Pancreas (tissue), 10 donors: ENCODE measurements at regions not wholly inside any gene's neighbourhood (a gene's known extent, or its start where the extent isn't known, plus 50 kb on each side); places are given as distances from the start of the nearest gene placed in this dataset.

Experiments used
- ATAC-seq, 4 donors: fragments of 200-7000 bp; cut with Tn5 transposase; one replicate each; pipeline versions ENCODE4 v1.8.0 to v1.9.1; 2020; ENCODE audit warnings: mild to moderate bottlenecking in 4 of 4, moderate library complexity in 4 of 4
- DNase-seq, 6 donors: peaks; one replicate each; pipeline ENCODE4 v3.0.0-alpha.2; 2020
- FAIRE-seq: peaks from 2 replicates; lab custom pipeline; 2012; peaks lifted over from hg19 to GRCh38; lab: Jason Lieb, UNC
- H3K27ac ChIP-seq, 4 donors: fragments of 200-600 bp; sonication (generic); 1 replicate in 3 of 4; 2 replicates in 1 of 4; pipeline versions ENCODE4 v1.5.0 to v1.8.0; 2020
- H3K27me3 ChIP-seq, 4 donors: fragments of 200-600 bp; one replicate each; pipeline ENCODE4 v1.8.0; 2021
- H3K36me3 ChIP-seq, 3 donors: fragments of 200-600 bp; sonication (generic) in 1 of 3; one replicate each; pipeline versions ENCODE4 v1.5.0 to v1.8.0; 2020 to 2021
- H3K4me1 ChIP-seq, 3 donors: fragments of 200-600 bp; one replicate each; pipeline ENCODE4 v1.8.0; 2021
- H3K4me3 ChIP-seq, 4 donors: fragments of 200-600 bp; sonication (generic) in 2 of 4; one replicate each; pipeline versions ENCODE4 v1.5.0 to v1.8.0; 2020 to 2021
- H3K9me3 ChIP-seq, 4 donors: fragments of 200-600 bp; one replicate each; pipeline ENCODE4 v1.8.0; 2021
- WGBS, 2 donors: extraction: QIAGEN DNeasy Blood & Tissue Kit; methylation state at CpG; one replicate each; pipeline ENCODE4 v1.1.7; 2013; 5-methylcytosine and 5-hydroxymethylcytosine counted together
- intact Hi-C, 3 donors: fragments of 100-400 bp; cut with DNase I; formaldehyde crosslinking; loops; one replicate each; pipeline versions ENCODE4 v1.11.1 to v1.14.2; 2022
- TF ChIP-seq, protein P1 (sequence below), 4 donors: fragments of 200-600 bp; sonication (generic) in 3 of 4; IDR thresholded peaks; one replicate each; pipeline versions ENCODE4 v1.5.0 to v1.8.0; 2021; ENCODE audit warnings: antibody characterized with exemption in 4 of 4
- donor health status: healthy with polysubstance abuse.
- donor health status: DM: no; HTN: no; CAD: no; lungs with moderate emphysema.
- donor health status: DM: no; HTN: no; CAD: no.
- donor health status: control.
- donor health status: control.
- donor health status: Bipolar disorder and iron deficiency.
- donor health status: DM: yes; HTN: yes; CAD: no.
- donor health status: DM: no; HTN: no; CAD: no.
- donor health status: DM: no; HTN: no; CAD: no.
- donor health status: DM: yes; HTN: yes; CAD: no.

DNA sequence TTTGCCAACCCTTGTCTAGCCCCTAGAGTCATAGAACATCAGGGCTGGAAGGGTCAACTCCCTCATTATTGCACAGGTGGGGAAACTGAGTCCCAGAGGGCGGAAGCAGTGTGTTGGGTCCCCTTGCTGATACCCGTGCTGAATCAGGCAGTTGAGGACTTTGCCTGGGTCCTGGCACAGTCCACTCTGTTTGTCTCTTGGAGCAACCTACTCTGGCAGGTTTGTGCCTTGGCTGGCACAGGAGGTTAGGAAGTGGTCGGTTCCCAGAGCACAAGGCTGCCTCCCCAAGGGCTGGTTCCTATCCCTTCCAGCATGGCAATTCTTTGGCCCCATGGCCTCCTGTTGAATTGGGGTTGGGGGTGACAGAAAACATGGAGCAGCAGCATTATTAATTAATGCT, 94.5 kb upstream of the SHB start:
- peak; percentile 69 to 90 (median 80) for ATAC-seq

DNA sequence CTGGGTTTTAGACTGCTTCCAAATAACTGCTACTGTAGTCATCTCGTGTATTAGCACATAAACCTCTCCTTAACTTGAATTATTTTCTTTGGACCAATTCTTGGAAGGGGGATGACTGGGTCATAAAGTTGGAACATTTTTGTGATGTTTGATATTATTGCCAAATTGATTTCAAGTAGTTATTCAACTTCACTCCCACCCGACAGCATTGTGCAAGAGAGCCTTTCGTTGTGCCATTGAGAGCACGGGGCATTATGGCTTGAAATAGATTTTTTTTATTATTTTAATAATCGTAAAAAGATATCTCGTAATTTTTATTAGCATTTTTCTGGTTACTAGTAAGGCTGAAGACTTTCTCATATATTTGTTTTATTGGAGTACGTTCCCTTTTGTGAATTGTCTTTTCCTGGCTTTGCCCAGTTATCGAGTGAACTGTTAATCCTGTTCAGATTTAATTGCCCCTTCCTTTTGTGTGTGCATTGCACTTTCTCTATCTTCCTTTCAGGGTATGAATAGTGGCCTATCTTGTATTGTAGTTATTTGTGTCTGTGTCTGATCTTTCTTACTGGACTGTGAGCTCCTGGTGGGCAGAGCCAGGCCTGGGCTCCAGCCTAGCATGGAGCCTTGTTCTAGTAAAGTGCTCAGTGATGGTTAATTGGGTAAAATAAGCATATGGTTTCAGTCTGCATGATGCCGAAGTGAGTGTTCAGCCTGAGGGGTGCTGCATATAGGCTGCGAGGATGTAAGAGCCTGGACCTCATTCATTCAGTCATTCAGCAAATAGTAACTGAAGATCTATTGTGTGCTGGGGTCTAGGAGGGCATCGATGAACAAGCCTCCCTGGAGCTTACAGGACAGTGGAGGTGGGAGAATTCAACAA, 93.5 kb upstream of the SHB start:
- TF ChIP-seq, protein P1, sequence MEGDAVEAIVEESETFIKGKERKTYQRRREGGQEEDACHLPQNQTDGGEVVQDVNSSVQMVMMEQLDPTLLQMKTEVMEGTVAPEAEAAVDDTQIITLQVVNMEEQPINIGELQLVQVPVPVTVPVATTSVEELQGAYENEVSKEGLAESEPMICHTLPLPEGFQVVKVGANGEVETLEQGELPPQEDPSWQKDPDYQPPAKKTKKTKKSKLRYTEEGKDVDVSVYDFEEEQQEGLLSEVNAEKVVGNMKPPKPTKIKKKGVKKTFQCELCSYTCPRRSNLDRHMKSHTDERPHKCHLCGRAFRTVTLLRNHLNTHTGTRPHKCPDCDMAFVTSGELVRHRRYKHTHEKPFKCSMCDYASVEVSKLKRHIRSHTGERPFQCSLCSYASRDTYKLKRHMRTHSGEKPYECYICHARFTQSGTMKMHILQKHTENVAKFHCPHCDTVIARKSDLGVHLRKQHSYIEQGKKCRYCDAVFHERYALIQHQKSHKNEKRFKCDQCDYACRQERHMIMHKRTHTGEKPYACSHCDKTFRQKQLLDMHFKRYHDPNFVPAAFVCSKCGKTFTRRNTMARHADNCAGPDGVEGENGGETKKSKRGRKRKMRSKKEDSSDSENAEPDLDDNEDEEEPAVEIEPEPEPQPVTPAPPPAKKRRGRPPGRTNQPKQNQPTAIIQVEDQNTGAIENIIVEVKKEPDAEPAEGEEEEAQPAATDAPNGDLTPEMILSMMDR (IDR thresholded peaks at IDR 0.05), result no peak
- DNase-seq (no peak), FAIRE-seq (no peak), ATAC-seq (no peak)
- H3K9me3 ChIP-seq, result no peaks in the 10 kb centered on the region
- WGBS, 2 donors, result 82 to 86% methylated on average over 11 of the region's 11 CpGs
- intact Hi-C loops, result loop anchor here in 1 of 3 donors (10.0 kb wide), 1 partner anchor 92 kb away; no protein-coding TSS in a partner anchor
- no peaks in the 10 kb centered on the region for H3K36me3 ChIP-seq
- H3K4me3 ChIP-seq, result no peak overlapping the region
- peaks cover 0 to 8% (median 3%) of the 10 kb centered on the region in 3 donors for H3K4me1 ChIP-seq
- H3K27ac ChIP-seq, result no peak overlapping the region
- H3K27me3 ChIP-seq, result no peaks in the 10 kb centered on the region

More for the DNA sequence above, 94.5 kb upstream of the SHB start:
- WGBS, 2 donors, result 44 to 54% methylated on average over 3 of the region's 3 CpGs
- DNase-seq, result peak in 4 of 6 donors; percentile 34 to 57 (median 42)
- H3K36me3 ChIP-seq, result no peaks in the 10 kb centered on the region
- H3K27me3 ChIP-seq, result no peaks in the 10 kb centered on the region
- FAIRE-seq, result no peak
- H3K4me1 ChIP-seq, result peaks cover 0 to 8% (median 3%) of the 10 kb centered on the region in 3 donors
- H3K4me3 ChIP-seq, result no peak overlapping the region
- no peak overlapping the region for H3K27ac ChIP-seq
- TF ChIP-seq, protein P1 (IDR thresholded peaks at IDR 0.05), result no peak
- H3K9me3 ChIP-seq, result no peaks in the 10 kb centered on the region
- intact Hi-C loops, result loop anchor here in 1 of 3 donors (10.0 kb wide), 1 partner anchor 91 kb away; no protein-coding TSS in a partner anchor

DNA sequence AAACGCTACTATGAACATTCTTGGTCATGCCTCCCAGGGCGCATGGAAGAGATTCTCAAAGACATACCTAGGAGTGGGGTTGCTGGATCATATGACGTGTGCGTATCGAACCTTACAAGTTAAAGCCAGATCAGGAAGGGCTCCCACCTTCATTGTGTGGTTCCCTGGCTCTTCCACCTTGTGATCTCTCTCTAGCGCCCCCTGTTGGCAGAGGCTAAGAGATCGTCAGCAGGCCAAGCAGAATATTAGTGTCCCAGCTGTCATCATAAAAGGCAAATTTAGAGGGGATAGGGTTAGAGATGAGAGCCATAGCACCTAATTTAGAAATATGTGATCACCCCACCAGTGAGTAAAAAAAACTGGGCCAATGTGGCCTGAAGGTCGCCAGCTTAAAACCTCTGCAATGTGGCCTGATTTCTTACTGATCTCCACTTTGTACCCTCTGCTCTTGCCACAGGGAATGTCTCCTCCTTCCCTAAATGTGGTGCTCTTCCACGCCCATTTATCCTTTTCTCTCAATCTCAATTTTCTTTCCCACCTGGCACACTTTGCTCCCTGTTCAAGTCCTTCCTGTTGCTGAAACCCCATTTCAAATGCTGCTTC, 91.7 kb upstream of the SHB start:
- H3K9me3 ChIP-seq, result no peaks in the 10 kb centered on the region
- intact Hi-C loops, result loop anchor here in 1 of 3 donors (10.0 kb wide), 1 partner anchor 94 kb away; no protein-coding TSS in a partner anchor
- 45 to 57% methylated on average over 9 of the region's 9 CpGs for WGBS, 2 donors
- no peak for FAIRE-seq
- TF ChIP-seq, protein P1 (IDR thresholded peaks at IDR 0.05), result peak; percentile 70 to 91 (median 76)
- H3K36me3 ChIP-seq, result no peaks in the 10 kb centered on the region
- H3K4me1 ChIP-seq, result peaks cover 0 to 8% (median 3%) of the 10 kb centered on the region in 3 donors
- no peak overlapping the region for H3K27ac ChIP-seq
- peak in 5 of 6 donors; percentile 54 to 77 (median 72) for DNase-seq
- no peak overlapping the region for H3K4me3 ChIP-seq
- H3K27me3 ChIP-seq, result no peaks in the 10 kb centered on the region
- ATAC-seq, result peak; percentile 68 to 85 (median 75)

DNA sequence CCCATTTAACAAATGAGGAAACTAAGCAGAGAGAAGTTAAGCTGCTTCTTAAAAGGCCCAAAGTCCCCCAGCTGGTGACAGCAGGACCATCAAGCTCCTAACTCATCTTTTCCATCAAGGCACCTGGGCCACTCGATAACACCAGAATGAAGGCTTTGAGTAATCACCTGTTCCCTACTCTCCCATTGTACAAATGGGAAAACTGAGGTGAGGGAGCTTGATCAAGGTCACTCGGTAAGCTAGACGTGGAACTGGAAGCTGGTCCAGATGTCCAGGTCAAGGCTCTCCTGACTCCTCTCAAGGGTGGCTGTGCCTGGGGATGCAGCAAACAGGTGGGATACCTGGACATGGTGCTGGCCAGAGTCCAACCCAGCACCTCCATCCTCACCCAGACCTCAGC, 90.6 kb upstream of the SHB start:
- TF ChIP-seq, protein P1 (IDR thresholded peaks at IDR 0.05), result no peak
- intact Hi-C loops, result no loop called here
- no peaks in the 10 kb centered on the region for H3K9me3 ChIP-seq
- peaks cover 0 to 8% (median 3%) of the 10 kb centered on the region in 3 donors for H3K4me1 ChIP-seq
- H3K27me3 ChIP-seq, result no peaks in the 10 kb centered on the region
- H3K4me3 ChIP-seq, result no peak overlapping the region
- FAIRE-seq, result no peak
- no peak for DNase-seq
- ATAC-seq, result no peak
- WGBS, 2 donors, result 83 to 84% methylated on average over 3 of the region's 3 CpGs
- no peak overlapping the region for H3K27ac ChIP-seq
- no peaks in the 10 kb centered on the region for H3K36me3 ChIP-seq
